ENCODE measurements at regions not wholly inside any gene's neighbourhood (a gene's known extent, or its start where the extent isn't known, plus 50 kb on each side); places are given as distances from the start of the nearest gene placed in this dataset.
"Not testable (repeated sequence)": the region's sequence is repeated elsewhere in the genome, so short reads cannot be mapped to it uniquely, and the experiment has no call there.

DNA sequence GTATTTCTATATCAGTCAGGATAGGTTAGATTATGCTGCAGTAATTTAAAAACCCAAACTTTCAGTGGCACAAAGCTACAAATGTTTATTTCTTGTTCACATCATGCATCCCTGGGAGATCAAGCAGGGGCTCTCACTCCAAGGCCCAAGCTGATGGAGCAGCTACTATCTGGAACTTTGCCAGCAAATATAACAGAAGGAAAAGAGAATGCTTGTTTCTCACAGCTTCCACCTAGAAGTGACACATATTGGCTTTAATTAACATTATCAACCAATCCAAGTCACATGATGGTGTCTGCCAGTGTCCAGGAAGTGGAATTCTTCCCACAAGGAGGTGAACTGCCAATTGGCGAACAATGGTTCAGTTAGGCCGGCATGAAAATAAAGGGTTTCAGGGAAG is 306.9 kb downstream of the BCL11A start:
- no peak for DNase-seq (ENCODE audit: low spot score)

DNA sequence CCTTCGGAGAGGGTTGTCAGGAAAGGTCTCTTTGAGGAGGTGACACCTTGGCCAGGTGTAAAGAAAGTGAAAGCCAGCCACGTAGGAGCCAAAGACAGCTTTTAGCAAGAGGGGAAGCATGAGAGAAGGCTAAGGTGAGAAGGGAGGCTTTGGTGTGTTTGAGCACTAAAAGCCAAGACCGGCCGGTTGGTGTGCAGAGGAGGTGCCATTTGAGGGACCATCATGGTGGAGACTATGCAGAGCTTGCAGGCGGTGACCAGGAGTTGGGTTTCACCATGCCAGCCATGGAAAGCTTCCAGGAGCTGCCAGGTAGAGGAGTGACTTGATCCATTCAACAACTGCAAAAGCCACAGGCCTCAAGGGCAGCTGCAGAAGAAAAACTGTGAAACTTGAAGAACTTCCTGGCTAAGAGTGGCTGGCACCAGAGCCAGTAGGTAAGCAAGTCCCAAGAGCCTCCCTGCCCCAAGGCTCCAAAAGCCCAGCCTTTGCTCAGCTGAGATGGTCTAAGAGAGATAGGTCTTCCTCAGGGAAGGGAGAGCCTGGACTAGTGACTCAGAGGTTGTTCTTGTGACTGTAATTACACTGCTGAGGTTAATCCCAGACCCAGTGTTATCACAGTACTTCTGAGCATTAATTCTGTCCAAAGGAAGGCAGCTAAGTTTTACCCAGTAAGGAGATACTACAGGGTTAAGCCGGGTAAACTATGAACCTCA is 319.0 kb downstream of the BCL11A start:
- DNase-seq (ENCODE audit: low spot score): no peak

DNA sequence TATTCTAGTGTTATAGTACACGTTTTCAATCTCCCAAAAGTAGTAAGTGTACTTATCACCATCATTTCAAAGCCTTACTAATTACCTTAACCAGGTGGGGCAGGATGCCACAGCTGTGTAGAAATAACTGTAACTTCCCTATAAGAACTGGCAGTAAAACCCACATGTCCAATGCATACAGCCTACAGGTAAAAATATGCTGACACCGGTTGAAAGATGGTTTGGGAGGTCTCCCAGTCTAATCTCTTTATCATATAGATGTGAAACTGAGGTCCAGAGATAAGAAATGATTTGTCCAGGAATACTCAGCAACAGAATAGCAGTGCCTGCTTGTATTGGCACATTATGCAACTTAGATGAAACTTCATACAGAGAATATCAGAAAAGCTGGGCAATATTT is 322.9 kb downstream of the BCL11A start:
- no peak for DNase-seq (ENCODE audit: low spot score)

DNA sequence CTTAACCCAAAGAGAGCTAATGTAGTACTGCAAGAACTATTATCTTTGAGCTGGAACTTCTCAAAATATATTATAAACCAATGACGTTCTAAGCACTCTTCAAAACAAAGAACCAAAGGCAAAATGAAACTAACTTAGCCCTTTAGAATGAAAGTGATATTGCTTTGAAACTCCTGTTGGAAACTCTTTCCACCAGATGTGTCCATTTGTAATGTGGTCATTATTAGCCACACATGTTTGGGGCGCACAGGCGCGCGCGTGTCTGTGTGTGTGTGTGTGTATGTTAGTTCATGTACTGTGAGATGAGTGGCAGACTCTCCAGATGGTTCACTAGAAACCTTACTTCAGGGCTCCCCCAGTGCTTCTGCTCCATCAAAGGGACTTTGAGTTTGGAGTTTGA is 323.4 kb downstream of the BCL11A start:
- DNase-seq (ENCODE audit: low spot score): no peak

DNA sequence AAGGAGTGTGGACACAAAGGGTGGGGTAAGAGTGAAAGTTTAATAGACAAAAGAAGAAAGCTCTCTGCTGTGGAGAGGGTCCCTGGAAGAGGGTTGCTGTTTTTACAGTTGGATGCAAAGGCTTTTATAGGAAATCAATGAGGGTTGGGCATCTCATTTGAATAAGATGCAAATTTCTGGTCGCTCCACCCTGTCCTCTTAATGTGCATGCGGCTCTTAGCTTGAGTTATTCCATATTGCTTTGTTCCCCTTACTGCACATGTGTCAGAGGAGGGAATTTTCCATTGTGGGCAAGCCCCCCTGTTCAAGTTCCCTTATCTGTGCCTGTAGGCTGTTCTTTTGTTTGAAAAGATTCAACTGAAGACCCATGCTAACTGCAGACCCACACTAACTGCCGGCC is 326.5 kb downstream of the BCL11A start:
- DNase-seq (ENCODE audit: low spot score): no peak

DNA sequence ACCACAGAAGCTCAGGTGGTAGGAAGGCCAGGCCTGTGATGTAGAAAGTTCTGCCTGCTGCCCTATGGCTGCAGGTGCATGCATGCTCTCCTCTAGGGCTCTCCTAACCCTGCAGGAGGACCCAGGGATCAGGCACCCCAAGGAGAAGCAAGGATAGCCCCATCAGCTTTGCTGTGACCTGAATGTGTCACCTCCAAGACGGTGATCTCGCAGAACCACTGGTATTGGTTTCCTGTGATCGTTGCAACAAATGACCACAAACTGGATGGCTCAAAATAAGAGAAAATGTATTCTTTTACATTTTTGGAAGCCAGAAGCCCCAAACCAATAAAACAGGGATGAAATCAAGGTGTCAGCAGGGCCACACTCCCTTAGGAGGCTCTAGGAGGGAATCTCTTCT is 327.3 kb downstream of the BCL11A start:
- no peak for DNase-seq (ENCODE audit: low spot score)

DNA sequence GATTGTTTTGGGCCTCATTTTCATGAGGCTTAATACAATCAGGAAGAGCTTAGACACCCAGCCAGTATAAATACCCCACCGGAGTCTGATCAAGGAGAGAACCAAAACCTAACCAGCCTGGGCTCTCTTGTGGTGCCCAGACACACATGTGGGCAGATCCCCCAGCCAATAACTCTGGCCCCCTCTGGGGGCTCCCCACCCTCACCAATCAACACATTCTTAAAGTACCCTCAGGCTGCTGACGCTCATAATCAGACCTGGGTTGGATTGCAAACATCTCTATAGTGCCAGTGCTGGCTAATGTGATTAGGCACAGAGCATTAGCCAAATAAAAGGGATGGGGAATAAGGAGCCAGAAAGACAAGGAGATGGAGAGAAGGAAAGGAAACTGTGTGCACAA is 329.6 kb downstream of the BCL11A start:
- DNase-seq (ENCODE audit: low spot score): no peak

DNA sequence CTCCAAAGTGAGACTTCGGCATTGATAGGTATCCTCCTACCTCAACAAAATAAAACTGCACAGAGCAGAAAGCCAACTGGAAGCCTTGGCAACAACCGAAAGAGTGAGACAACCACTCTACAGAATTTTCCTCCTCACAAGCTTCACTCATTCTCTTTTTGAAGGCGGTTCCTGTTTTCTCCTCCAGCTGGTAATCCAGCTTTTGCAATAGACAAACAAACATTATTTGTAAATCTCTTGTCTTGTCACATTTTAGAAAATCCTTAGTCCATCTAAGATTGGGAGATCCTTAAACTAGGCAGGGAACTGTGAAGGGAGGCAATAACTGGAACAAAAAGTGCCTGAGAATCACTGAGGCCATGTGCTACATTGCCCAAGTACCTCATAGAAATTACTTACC is 332.4 kb downstream of the BCL11A start:
- no peak for DNase-seq (ENCODE audit: low spot score)

DNA sequence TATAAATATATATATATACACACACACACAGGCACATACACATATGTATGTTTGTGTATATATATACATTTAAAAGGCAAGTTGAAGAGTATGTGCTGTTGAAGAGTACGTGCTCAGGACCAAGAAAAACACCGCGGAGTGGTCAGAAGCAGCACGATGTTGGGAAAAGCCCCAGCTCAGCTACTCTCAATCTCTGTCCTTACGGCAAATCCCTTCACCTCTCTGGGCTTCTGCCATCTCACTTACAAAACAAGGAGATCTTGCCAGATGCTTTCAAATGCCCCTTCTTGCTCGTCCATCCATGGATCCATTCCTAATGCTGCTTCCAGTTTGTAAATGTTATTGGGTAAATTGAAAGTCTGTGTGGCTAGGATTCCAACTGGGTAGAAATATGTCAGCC is 333.9 kb downstream of the BCL11A start:
- no peak for DNase-seq (ENCODE audit: low spot score)

DNA sequence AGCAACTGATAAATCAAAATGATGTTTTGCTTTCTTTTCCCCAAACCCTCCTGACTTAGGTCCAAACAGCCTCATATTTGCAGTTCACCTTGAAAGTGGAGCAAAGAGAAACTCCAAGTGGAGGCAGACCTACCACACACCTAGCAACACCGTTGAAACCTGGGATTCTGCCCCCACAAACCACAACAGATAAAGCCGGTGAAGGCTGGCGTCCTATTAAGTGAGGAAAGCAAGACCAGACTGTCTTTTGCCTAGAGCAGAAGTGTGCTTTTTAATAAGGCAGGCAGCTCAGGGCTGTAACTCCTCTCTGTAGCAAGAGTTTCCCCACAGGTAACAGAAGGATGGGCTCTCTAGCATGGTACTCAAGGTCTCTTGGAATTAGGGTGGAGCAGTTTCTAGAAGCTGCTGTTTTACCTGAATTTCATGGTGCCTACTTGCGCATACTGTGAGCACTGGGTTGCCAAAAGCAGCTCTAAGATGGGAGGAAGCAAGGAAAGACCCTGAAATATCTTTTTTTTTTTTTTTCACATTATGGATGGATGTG is 336.9 kb downstream of the BCL11A start:
- DNase-seq (ENCODE audit: low spot score): no peak

DNA sequence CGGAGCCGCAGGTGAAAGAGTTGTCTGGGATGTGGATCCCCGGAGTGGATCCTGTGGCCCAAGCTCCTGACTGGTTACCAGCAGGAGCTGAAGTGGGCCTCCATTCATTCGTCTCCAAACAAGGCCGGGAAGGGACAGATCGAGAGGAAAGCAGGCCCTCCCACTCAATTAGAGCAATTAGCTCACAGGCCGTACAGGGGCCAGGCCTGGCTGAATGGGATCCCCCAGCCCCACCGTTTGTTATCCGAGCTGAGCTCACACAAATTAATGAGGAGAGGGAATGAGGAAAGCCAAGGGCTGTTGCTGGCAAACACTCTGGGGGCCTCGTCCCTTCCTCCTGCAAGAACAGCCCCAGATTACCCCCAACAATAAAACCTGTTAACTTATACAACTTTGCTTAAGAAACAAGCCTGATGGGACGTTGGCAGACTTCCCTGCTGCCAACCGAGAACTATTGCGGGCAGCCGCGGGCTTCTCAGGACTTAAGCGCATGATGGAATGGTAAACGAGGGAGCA is 338.0 kb downstream of the BCL11A start:
- DNase-seq (ENCODE audit: low spot score): no peak

DNA sequence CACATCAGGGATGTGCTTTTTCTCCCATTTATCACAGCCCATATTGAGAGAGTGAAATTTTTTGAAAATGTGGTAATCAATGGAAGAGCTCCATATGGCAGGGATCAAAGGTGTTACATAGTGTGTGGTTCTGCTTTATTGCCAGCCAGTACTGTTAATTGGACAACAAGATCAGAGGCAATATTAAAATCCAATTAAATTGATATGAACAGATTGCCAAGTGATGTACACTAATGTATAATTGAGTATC is 338.9 kb downstream of the BCL11A start:
- DNase-seq (ENCODE audit: low spot score): no peak

DNA sequence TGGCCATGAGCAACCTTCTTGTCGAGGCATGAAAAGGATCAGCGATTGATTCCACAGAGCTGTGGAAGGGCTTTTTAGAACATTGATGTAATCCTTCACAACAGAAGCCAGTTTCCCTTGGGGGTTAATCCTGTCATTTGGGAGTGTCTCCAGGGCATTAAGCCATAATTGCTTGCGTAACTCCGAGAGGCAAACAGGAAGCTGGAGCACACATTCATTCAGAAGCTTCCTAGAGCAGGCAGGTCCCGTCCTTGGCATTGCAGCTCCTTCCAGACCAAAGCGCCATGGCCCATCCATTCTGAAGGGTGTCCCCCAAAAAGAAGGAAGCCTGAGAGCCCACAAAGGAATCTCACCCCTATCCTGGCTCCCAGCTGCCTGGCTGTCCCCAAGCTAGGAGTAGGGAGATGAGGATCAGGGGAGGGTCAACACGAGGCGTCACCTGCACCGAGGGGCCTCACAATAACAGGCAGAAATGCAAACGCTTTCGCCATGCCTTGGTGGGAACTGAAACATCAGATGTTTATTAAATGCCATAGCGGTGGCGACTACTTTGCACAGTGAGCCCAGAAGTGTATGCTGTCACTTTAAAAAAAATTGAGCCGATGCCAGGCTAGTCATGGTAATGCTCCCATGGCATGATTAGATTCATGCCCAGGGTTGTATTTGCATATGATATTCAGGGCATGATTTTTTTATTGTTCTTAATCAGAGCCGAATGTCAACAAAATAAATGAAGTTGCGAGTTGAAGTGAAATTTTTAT is 339.4 kb downstream of the BCL11A start:
- DNase-seq (ENCODE audit: low spot score): peak; percentile 19

DNA sequence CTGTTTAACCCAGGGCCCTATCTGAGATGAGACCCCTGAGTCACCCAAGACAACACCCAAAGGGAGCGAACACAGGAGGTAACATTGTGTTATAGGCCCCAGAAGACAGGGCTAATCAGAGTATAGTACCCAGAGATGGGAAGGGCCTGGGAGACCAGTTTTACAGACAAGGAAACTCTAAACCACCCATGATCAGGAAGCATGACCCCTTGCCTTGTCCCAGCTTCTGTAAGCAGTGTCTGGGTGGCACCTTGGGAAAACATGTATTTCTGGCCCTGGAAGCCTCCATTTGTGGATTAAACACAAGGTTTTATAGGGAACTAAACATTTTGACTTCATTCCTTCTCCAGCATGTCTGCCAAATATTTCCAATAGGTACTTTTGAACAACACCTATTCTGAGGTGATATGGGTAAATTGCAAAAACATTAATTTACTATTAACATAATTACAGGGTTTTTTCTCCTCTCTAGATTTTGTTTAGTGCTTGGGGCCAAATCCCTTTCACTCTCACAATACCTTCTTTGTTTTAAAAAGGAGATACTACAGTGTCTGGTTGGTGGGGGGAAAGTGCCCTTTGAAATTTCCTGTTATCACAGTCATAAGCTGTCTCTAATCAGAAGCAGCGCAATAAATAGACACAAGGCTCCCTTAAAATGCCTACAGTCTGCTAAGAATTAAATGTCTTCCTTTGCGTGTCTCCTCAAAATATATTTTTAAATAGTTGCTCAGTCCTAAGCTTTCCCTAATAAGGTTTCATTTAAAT is 341.1 kb downstream of the BCL11A start:
- no peak for DNase-seq (ENCODE audit: low spot score)

DNA sequence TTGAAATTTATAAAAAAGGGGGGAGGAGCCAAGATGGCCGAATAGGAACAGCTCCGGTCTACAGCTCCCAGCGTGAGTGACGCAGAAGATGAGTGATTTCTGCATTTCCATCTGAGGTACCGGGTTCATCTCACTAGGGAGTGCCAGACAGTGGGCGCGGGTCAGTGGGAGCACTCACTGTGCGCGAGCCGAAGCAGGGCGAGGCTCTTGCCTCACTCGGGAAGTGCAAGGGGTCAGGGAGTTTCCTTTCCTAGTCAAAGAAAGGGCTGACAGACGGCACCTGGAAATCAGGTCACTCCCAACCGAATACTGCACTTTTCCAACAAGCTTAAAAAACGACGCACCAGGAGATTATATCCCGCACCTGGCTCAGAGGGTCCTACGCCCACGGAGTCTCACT is 364.4 kb downstream of the BCL11A start:
- not testable (repeated sequence) for DNase-seq (ENCODE audit: low spot score)

DNA sequence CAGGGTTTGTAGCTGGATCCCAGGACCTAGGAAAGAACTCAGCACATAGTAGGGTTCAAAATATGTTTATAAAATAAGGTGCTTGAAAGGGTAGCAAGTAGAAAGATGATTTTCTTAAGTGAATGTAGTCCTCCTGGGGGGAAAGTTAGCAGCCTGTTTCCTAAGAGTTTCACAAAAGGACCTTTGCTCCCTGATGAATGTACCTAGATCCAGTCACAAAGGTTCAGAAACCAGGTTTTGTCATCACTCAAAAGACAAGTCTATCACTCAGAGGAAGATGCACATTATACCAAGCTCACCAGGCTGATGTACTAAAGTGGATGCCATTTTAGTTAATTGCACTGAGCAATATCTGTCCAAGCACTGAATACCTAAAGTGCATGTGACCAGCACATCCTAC is 378.2 kb downstream of the BCL11A start:
- no peak for DNase-seq (ENCODE audit: low spot score)

DNA sequence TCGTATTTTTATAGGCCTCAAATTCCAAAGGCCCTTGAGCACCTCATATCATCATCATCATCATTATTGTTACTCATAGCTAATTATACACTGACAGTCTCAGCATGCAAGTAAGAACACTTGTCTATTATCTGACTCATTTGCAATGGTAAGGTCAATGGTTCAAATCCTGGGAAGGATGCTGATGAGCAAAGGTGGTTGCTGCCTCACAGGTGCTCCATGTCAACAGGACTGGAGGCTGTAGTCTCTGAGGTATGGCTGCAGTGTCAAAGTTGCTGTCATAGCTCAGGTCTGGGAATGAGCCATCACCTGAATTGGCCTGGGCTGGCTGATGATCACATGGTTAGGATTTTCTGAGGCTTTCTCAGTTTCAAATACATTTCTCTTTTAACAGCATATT is 379.3 kb downstream of the BCL11A start:
- no peak for DNase-seq (ENCODE audit: low spot score)

DNA sequence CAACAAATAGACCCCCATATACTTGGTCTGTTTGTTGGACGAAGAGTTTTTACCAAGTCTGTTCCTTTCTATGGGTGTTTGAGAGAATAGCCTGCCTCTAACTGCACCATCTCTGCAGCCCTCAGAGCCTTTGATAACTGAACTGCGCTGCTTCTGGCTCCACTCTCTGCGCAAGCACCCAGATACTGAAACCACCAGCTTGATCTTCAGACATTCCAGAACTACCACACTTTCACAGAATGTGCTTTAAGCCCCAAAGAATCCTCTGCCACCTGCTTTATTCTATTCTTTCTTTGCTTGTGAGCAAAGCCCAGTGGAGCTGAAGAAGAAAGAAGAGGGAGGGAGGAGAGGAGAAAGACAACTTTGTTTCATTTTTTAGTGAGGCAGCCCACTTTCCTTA is 380.7 kb downstream of the BCL11A start:
- DNase-seq (ENCODE audit: low spot score): no peak

DNA sequence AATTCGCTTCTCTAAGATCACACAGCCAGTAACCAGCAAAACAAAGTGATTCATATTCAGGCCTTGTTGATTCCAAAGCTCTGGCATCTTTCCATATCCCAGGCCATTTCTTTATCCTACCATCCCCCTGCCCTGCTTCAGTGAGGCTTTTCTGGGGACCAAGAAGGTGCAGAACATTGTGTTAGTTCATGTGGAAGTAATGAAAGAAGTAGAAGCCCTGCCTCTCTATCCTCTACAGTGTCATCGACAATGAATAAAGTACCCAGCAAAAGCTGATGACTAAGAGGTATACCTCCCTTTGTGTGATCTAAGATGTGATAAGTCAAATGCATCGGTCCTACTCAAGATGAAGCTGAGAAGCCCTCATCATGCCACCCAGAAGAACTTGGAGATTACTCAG is 383.2 kb downstream of the BCL11A start:
- DNase-seq (ENCODE audit: low spot score): no peak

DNA sequence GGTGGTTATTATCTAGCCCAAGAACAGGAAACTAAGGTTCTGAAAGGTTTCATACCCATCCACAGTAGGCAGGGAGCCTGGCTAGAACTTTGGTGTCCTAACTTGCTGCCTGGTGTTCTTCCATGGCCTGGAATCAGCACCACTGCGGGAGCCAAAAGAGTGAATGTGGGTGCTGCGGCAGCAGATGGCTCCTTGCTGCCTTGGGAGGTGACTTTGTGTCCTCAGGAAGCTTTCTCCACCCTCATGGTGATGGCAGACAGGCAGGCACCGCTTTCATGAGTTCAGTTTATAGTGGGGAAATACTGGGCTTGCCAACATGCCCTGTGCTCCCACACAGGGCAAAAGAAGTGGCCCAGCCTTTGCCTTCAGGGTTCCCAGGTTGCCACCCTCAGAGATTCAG is 385.2 kb downstream of the BCL11A start:
- no peak for DNase-seq (ENCODE audit: low spot score)

DNA sequence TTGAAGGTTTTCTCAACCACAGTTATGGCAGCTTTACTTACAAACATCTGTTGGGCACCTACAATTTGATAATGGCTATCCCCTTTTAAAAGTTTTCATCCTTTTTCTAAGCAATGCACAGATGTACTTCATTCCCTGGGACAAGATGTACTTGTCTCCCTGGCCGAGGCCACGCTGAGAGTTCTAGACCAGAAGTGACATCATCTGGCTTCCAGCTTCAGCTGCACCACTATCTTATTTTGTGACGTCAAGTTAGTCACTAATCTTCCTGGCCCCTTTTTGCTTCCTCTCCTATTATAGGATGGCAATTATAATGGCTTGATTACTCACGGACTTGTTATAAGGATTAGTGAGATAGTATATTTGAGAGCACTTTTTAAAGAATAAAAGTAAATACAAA is 386.4 kb downstream of the BCL11A start:
- DNase-seq (ENCODE audit: low spot score): no peak

DNA sequence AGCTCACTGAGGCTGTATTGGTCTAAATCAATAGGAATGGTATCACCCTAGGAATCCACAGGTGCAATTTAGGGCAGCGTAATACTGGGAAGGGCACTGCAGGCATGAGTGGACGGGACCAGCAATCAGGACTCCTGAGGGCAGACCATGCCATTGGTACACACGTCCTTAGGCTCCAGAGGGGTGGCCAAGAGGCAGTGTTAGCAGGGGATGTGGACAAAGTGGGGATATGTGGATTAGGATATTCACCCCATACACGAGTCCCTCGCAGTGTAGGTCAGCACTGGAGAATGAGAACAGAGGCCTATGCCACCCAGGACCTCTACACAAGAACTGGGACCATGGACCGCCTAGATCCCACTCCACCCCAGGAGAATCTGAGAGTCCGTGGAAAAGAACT is 389.8 kb downstream of the BCL11A start:
- no peak for DNase-seq (ENCODE audit: low spot score)

DNA sequence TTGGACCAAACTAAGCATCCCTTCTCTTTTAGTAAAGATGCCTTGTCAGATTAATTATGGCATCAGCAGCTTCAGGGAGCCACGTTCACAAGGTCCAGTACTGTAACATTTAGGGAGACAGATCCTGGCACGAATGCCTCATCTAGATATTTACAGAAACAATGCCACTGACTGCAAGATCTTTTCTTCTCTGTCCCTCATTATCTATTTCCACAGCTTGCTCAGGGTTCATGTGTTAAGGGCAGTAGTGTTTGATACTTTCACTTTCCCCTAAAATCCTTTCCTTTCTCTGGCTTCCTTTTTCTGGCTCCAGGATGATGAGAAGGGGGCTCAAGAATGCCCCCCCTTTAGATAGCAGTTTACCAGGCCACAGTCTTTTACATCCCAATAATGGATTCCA is 393.9 kb downstream of the BCL11A start:
- DNase-seq (ENCODE audit: low spot score): no peak
